ENCODE measurements at regions not wholly inside any gene's neighbourhood (a gene's known extent, or its start where the extent isn't known, plus 50 kb on each side); places are given as distances from the start of the nearest gene placed in this dataset.

DNA sequence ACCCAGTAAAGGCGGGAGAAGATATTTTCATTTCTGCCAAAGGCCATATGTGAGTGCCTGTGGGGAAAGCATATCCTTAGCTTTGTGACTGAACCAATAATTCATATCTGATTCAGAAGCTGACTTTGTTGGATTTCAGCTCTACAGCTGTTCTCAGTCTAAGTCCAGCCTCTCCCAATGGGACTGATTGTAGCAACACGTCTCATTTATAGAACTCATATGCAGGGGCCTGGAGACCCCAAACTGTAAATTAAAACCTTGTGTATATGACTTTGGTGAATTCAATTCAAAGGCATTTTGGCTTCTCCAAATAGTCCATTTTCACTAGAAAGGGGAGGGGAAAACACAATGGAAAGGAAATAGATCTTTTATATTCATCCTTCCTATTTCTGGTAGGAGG, 250.4 kb upstream of the SORL1-AS1 start:
- no peak for TF ChIP-seq CTCF (conservative IDR thresholded peaks at IDR 0.05; ENCODE audit: low read depth, low read length)
- DNase-seq (ENCODE audit: low read depth), result no peak
- no peak overlapping the region for H3K4me3 ChIP-seq (ENCODE audit: low read depth, low read length)

DNA sequence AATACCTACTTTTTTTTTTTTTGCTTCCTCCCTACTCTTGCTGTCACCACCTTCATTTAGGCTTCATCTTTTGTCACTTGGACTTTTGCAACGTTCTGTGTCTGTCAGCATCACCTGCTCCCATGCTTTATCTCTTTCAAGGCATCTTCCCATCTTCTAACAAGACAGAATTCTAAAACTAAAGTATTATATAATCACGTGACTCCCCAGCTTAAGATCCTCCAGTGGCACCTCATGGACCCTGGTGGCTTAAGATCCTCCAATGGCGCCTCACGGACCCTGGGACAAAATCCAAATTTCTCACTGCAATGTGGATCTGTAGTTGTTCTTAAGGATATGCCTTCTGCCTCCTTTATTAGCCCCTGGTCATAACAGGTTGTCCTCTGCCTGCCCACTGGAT, 248.2 kb upstream of the SORL1-AS1 start:
- DNase-seq (ENCODE audit: low read depth), result no peak
- no peak for TF ChIP-seq CTCF (conservative IDR thresholded peaks at IDR 0.05; ENCODE audit: low read depth, low read length)

GRCh38 chr11:121699801-121700200, 247.0 kb upstream of the SORL1-AS1 start:
- H3K4me3 ChIP-seq (ENCODE audit: low read depth, low read length), result no peak overlapping the region
- DNase-seq (ENCODE audit: low read depth), result no peak
- TF ChIP-seq CTCF (conservative IDR thresholded peaks at IDR 0.05; ENCODE audit: low read depth, low read length), result no peak

More for the DNA sequence above, 248.2 kb upstream of the SORL1-AS1 start:
- no peak overlapping the region for H3K4me3 ChIP-seq (ENCODE audit: low read depth, low read length)

GRCh38 chr11:121696931-121697670, 244.3 kb upstream of the SORL1-AS1 start:
- no peak for DNase-seq (ENCODE audit: low read depth)
- TF ChIP-seq CTCF (conservative IDR thresholded peaks at IDR 0.05; ENCODE audit: low read depth, low read length), result no peak
- no peak overlapping the region for H3K4me3 ChIP-seq (ENCODE audit: low read depth, low read length)

DNA sequence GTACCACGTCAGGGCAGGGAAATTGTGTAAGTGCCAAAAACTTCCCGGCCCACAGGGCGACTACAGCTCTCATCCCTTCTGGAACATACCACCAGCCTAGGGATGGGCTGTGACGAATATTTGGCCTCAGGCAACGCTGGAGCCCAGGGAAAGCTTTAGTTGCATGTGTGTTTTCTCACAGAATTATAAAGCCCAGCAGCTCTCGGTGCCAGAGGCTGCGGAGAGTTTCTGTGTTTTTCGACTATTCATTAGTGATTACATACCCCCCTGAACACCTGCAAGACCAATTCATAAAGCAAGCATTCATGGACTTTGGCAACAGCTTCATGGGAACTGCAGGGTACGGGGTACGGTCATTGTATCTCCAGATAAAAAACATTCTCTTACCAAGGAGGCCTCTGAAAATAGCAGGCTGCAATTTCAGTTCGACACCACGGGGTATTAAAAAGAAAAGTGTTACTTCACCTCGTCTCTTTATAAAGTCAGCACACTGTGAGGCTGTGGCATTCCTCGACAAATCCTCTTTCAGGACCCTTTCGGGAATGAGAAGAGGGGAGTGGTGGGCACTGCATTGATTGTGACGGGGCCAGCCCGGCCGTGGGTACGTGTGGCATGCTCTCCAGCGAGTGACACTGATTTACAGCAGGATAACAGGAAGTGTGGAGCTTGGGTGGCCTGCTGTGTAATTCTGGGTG, 243.6 kb upstream of the SORL1-AS1 start:
- H3K4me3 ChIP-seq (ENCODE audit: low read depth, low read length), result no peak overlapping the region
- peak; percentile 30 for DNase-seq (ENCODE audit: low read depth)
- no peak for TF ChIP-seq CTCF (conservative IDR thresholded peaks at IDR 0.05; ENCODE audit: low read depth, low read length)

DNA sequence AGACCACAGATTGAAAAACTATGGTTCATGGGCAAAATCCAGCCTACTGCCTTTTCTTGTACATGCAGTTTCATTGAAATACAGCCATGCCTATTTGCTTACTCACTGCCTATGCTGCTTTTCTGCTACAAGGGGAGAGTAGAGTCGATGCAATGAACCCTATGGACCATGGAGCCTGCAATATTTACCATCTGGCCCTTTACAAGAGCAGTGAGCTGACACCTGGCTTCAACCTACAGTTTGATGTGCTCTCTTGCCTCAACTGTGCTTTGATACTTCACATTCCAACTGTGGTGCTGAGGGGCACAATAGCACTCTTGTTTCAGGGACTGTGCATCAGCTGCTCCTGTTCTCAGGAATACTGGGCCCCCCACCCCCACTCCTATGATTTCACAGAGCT, 239.5 kb upstream of the SORL1-AS1 start:
- DNase-seq (ENCODE audit: low read depth), result no peak
- no peak for TF ChIP-seq CTCF (conservative IDR thresholded peaks at IDR 0.05; ENCODE audit: low read depth, low read length)
- H3K4me3 ChIP-seq (ENCODE audit: low read depth, low read length), result no peak overlapping the region
